ENCODE measurements at regions not wholly inside any gene's neighbourhood (a gene's known extent, or its start where the extent isn't known, plus 50 kb on each side); places are given as distances from the start of the nearest gene placed in this dataset.

- DNase-seq (ENCODE audit: low read depth in 2 of 2): no peak
These were observed 455.3 kb upstream of the NAALADL2 start for GRCh38 chr3:174403831-174404230.

GRCh38 chr3:174408310-174408709 lies 450.8 kb upstream of the NAALADL2 start:
- no peak for DNase-seq (ENCODE audit: low read depth in 2 of 2)

- DNase-seq (ENCODE audit: low read depth in 2 of 2): no peak
These were observed 449.9 kb upstream of the NAALADL2 start for GRCh38 chr3:174409086-174409743.

- no peak for DNase-seq (ENCODE audit: low read depth in 2 of 2)
These were observed 445.8 kb upstream of the NAALADL2 start for GRCh38 chr3:174413062-174413912.

- no peak for DNase-seq (ENCODE audit: low read depth in 2 of 2)
These were observed 444.2 kb upstream of the NAALADL2 start for GRCh38 chr3:174414902-174415301.

- DNase-seq (ENCODE audit: low read depth in 2 of 2): no peak
These were observed 441.6 kb upstream of the NAALADL2 start for GRCh38 chr3:174417573-174417972.

GRCh38 chr3:174419216-174419615 lies 439.9 kb upstream of the NAALADL2 start:
- DNase-seq (ENCODE audit: low read depth in 2 of 2): no peak

- DNase-seq (ENCODE audit: low read depth in 2 of 2): no peak
These were observed 435.2 kb upstream of the NAALADL2 start for GRCh38 chr3:174423936-174424335.

GRCh38 chr3:174424656-174425055 lies 434.5 kb upstream of the NAALADL2 start:
- no peak for DNase-seq (ENCODE audit: low read depth in 2 of 2)

GRCh38 chr3:174425422-174425821 lies 433.7 kb upstream of the NAALADL2 start:
- no peak for DNase-seq (ENCODE audit: low read depth in 2 of 2)

- DNase-seq (ENCODE audit: low read depth in 2 of 2): no peak
These were observed 428.1 kb upstream of the NAALADL2 start for GRCh38 chr3:174430986-174431385.

GRCh38 chr3:174431717-174432116 lies 427.4 kb upstream of the NAALADL2 start:
- DNase-seq (ENCODE audit: low read depth in 2 of 2): no peak

GRCh38 chr3:174436367-174436766 lies 422.8 kb upstream of the NAALADL2 start:
- DNase-seq (ENCODE audit: low read depth in 2 of 2): no peak

- no peak for DNase-seq (ENCODE audit: low read depth in 2 of 2)
These were observed 420.5 kb upstream of the NAALADL2 start for GRCh38 chr3:174438501-174439145.

- DNase-seq (ENCODE audit: low read depth in 2 of 2): no peak
These were observed 419.5 kb upstream of the NAALADL2 start for GRCh38 chr3:174439331-174440252.

GRCh38 chr3:174440253-174440701 lies 418.9 kb upstream of the NAALADL2 start:
- DNase-seq (ENCODE audit: low read depth in 2 of 2): no peak

- DNase-seq (ENCODE audit: low read depth in 2 of 2): peak; percentile 36 to 48
These were observed 418.2 kb upstream of the NAALADL2 start for GRCh38 chr3:174440741-174441587.

- DNase-seq (ENCODE audit: low read depth in 2 of 2): no peak
These were observed 417.4 kb upstream of the NAALADL2 start for GRCh38 chr3:174441588-174442301.

GRCh38 chr3:174442302-174442682 lies 416.8 kb upstream of the NAALADL2 start:
- no peak for DNase-seq (ENCODE audit: low read depth in 2 of 2)

- no peak for DNase-seq (ENCODE audit: low read depth in 2 of 2)
These were observed 414.7 kb upstream of the NAALADL2 start for GRCh38 chr3:174444391-174444790.
